EH (cell line): ENCODE measurements at regions not wholly inside any gene's neighbourhood (a gene's known extent, or its start where the extent isn't known, plus 50 kb on each side); places are given as distances from the start of the nearest gene placed in this dataset.
A peak's percentile ranks its signal among the peaks of the same experiment; 100 is the strongest.

Experiments
- DNase-seq: peaks from one replicate; pipeline ENCODE4 v3.0.0-alpha.2; 2015; ENCODE audit warnings: low read depth

DNA sequence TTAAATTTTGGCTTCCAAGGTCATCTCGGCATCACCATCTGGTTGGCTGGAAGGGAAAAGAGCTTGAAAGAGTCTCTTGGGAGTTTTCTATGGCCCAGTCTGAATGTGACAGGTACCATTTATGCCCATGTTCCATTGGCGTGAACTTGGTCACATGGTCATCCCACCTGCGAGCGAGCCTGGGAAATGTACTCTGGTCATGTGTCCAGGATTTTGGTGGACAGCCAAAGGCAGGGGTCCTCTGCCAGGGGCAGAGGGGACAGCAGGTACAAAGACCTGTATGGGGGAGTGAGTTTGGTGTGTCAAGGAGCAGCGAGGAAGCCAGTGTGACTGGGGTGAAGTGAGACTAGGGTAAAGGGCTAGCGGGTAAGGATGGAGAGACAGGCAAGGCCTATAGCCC, 112.6 kb downstream of the CDC5L start:
- no peak for DNase-seq

- DNase-seq: no peak
Measured at GRCh38 chr6:44503471-44503870, 116.0 kb downstream of the CDC5L start.

- DNase-seq: no peak
Measured at GRCh38 chr6:44504301-44504791, 116.8 kb downstream of the CDC5L start.

GRCh38 chr6:44505751-44506150, 118.2 kb downstream of the CDC5L start:
- DNase-seq: no peak

DNA sequence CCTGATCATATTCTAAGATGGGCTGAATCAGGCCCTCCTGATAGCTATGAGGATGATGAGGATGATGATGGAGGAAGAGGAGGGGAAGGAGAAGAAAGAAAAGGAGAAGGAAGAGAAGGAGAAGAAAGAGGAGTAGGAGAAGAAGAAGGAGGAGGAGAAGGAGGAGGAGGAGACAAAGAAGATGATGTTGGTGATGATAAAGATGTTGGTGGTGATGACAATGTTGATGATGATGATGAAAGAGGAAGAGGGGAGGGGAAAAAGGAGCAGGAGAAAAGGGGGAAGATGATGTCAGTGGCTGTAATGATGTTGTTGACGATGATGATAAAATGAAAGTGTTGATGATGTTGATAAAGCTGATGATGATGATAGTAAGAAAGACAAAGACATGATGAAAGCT, 119.5 kb downstream of the CDC5L start:
- no peak for DNase-seq

- peak; percentile 70 for DNase-seq
Measured at GRCh38 chr6:44508646-44509045, 121.1 kb downstream of the CDC5L start.

DNA sequence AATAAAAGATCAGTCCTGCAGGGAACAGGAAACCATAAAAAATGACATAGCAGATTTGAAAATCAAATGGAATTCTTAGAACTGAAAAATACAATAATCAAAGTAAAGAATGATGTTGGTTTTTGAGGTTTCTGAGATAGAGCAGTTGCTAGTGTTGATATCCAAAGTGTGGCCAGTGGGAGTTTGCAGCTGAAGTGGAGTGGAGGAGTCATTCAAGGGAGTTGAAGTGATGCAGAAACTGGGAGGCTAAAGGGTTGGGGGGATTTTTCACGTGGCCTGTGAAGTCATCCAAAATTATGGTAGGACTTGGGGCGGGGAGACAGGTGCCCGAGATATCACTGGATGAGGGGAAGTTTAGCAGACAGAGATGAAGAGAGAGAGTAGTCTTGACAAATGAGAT, 123.6 kb downstream of the CDC5L start:
- no peak for DNase-seq

GRCh38 chr6:44512868-44513741, 125.6 kb downstream of the CDC5L start:
- peak; percentile 18 for DNase-seq

GRCh38 chr6:44514085-44514484, 126.6 kb downstream of the CDC5L start:
- no peak for DNase-seq

- no peak for DNase-seq
Measured at GRCh38 chr6:44514576-44515193, 127.2 kb downstream of the CDC5L start.

- DNase-seq: no peak
Measured at GRCh38 chr6:44522871-44523270, 135.4 kb downstream of the CDC5L start.

- DNase-seq: peak; percentile 4
Measured at GRCh38 chr6:44524476-44525227, 137.1 kb downstream of the CDC5L start.

DNA sequence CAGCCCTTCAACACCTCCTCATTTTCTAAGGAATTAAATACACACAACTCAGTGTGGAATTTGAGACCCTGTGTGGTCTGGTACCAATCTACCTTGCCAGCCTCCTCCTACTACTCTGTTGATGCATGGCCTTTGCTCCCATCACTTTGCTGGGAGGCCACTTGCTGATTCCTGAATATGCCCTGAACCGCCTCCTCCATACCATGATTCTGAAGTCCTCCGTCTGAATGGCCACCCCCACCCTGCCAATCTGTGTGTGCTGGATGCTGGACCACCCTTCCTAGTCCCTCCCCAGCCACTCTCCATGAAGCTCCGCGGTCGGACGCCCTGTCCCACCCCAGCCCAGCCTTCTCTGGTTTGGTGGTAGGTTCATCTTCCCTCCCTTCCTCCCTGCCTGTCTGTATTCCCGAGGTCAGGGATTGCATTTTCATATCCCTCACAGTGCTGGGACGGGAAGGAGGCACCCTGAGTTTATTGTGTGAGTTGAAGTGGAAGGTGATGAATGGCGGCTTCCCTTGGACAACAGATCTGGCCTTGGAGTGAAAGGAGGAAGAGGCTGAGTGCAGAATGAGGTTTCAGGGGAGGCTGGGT, 138.3 kb downstream of the CDC5L start:
- DNase-seq: no peak

GRCh38 chr6:44527181-44527580, 139.7 kb downstream of the CDC5L start:
- DNase-seq: no peak

DNA sequence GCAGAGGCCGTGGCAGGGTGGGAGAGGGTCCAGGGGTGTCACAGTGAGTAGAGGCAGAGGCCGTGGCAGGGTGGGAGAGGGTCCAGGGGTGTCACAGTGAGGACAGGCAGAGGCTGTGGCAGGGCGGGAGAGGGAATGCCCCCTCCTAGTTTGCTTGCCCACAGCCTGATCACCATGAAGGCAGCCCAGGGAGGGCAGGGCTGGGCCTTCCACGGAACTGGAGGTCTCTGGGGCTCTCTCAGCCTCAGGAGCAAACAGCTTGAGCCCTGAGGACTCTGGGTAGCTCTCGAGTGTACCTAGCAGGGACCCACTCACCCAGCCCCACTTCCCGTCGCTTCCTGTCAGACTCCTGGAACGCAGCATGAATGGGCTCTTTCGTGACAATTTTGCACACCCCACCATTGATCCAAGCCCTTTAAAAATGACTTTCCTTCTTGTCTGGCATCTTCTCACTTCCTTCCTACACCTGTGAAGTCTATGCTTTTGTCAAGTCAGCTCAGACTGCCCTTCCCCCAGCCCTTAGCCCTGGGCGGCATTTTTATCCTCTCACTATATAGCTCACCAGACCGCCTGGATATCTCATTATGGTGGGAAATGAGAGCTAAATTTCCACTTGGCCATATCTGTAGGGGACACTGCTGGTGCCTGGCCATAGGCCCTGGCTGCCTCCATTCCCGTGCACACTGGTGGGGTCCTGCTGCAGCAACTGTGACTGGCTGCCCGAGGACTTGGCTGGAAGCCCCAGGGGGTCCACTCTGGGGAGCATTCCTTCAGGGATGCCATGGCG, 140.3 kb downstream of the CDC5L start:
- no peak for DNase-seq

DNA sequence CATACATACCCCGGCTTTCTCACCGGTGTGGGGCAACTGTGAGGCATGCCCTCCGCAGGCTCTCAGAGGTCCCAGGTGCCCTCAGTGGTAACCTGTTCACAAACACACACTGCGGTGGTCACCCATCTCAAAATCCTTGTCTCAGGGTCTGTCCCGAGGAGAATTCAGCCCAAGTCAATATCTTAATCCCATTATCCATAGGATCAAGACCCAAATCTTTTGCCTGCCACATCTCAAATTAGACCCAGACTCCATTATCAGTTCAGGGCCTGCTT, 140.8 kb downstream of the CDC5L start:
- no peak for DNase-seq

DNA sequence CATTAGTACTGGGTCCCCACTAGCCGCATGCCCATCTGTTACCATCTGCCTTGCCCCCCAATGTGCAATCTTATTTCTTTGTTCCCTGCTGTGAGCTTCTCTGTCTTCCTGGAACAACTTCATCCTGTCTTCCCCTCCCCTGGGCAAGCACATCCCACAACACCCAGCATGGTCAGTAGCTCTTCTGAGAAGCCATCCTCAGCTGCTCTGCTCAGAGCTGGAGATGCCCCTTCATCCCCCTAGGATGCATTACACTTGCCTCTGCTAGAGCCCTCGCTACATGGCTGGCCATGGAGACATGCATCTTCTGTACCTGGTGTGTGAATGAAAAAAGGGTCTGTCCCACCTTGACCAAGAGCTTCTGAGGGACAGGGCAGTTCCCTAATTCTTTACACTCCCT, 141.2 kb downstream of the CDC5L start:
- no peak for DNase-seq

- no peak for DNase-seq
Measured at GRCh38 chr6:44529146-44529905, 141.8 kb downstream of the CDC5L start.

DNA sequence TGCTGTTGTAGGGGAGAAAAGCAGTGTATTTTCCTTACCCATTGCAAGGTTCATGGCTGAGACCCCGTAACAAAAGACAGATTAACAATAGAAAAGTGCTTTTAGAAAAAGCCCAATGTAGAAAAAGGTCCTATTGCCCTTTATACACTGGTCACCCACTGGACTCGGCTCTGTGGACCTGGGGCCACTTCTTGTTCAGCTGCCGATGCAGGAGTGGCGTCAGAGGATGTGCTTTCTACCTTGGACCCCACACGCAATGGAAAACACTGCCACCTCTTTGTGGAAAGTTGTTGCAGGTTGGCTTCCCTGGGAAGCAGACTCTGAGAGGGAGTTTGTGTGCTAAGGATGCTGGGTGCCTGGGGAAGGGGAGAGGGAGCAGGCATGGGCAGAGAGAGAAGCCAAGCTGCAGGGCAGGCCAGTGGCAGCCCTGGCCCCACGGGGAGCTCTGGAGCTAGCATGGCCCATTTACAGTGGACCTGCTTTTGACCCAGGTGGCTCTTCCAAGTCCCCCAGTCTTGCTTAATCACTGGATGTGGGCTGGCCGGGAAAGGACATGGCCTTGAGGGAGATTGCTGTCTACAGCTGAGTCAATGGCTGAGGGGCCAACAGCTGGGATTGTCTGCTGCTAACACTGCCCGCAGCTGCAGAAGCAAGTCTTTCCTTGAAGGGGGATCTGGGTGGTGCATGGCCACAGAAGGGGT, 142.9 kb downstream of the CDC5L start:
- no peak for DNase-seq

DNA sequence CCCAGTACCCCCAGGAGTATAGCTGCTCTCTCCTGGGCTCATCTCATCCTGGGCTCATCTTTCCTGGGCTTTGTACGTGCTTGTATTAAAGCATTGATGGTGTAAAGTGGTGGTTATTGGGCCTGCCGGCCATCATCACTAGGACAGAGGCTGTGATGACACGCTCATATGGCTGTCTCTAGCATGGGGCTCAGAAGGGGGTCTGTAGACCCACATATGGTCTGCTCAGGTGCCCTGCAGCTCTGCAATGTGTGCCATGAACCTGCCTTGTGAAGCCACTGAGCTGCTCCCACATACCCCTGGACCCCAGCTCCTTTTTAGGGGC, 143.4 kb downstream of the CDC5L start:
- DNase-seq: no peak
